Activated CD4-positive, alpha-beta memory T cell treated with anti-CD3 and anti-CD28 coated beads for 36 hours (primary cell): ENCODE measurements at regions not wholly inside any gene's neighbourhood (a gene's known extent, or its start where the extent isn't known, plus 50 kb on each side); places are given as distances from the start of the nearest gene placed in this dataset.
"Not testable (repeated sequence)": the region's sequence is repeated elsewhere in the genome, so short reads cannot be mapped to it uniquely, and the experiment has no call there.

Source experiments
- CTCF ChIA-PET: fragments of 350-600 bp; sonication (Branson Sonifier 250); formaldehyde crosslinking; loops from one replicate; lab custom pipeline; 2021; ENCODE audit warnings: antibody characterized with exemption, inconsistent platforms; lab: Charles Lee
- POLR2A ChIA-PET: fragments of 350-600 bp; sonication (Branson Sonifier 250); formaldehyde crosslinking; loops from one replicate; lab custom pipeline; 2021; ENCODE audit warnings: antibody characterized with exemption; lab: Charles Lee
- DNase-seq: peaks from one replicate; pipeline ENCODE4 v3.0.0-alpha.2; 2020
- H3K27ac Mint-ChIP-seq: one replicate; pipeline ENCODE4 v1.8.0; 2021; ENCODE audit warnings: mixed read lengths
- H3K27me3 Mint-ChIP-seq: one replicate; pipeline ENCODE4 v1.8.0; 2021; ENCODE audit warnings: mixed read lengths
- H3K36me3 Mint-ChIP-seq: one replicate; pipeline ENCODE4 v1.8.0; 2021; ENCODE audit warnings: mixed read lengths
- H3K4me1 Mint-ChIP-seq: one replicate; pipeline ENCODE4 v1.8.0; 2021; ENCODE audit warnings: low read depth, mixed read lengths
- H3K4me3 Mint-ChIP-seq: one replicate; pipeline ENCODE4 v1.8.0; 2021; ENCODE audit warnings: mild to moderate bottlenecking, mixed read lengths
- H3K9me3 Mint-ChIP-seq: one replicate; pipeline ENCODE4 v1.8.0; 2021; ENCODE audit warnings: mixed read lengths
- intact Hi-C: fragments of 100-400 bp; cut with micrococcal nuclease; formaldehyde crosslinking; loops from one replicate; pipeline ENCODE4 v1.15.1; 2023

GRCh38 chr9:113738496-113738892 lies 137.6 kb upstream of the ZNF618 start:
- Mint-ChIP-seq H3K36me3 (no peaks in the 10 kb centered on the region), H3K4me3 (no peak overlapping the region), H3K27me3 (peaks cover 5% of the 10 kb centered on the region), H3K27ac (no peak overlapping the region), H3K9me3 (peaks cover 3% of the 10 kb centered on the region), H3K4me1 (no peaks in the 10 kb centered on the region)
- ChIA-PET POLR2A (no interaction called here), CTCF (interaction anchor here (0.7 kb wide), 1 partner anchor 820 kb away, joined by 4 read pairs; no protein-coding TSS in a partner anchor)
- DNase-seq, result no peak
- intact Hi-C loops, result loop anchor here (2.0 kb wide), 1 partner anchor 224 kb away; no protein-coding TSS in a partner anchor

GRCh38 chr9:113738893-113739604 lies 137.1 kb upstream of the ZNF618 start:
- Mint-ChIP-seq H3K4me3 (no peak overlapping the region), H3K27ac (no peak overlapping the region), H3K36me3 (no peaks in the 10 kb centered on the region), H3K9me3 (peaks cover 3% of the 10 kb centered on the region), H3K4me1 (no peaks in the 10 kb centered on the region), H3K27me3 (peaks cover 3% of the 10 kb centered on the region)
- DNase-seq, result no peak
- ChIA-PET POLR2A (no interaction called here), CTCF (interaction anchor here (0.7 kb wide), 1 partner anchor 820 kb away, joined by 4 read pairs; no protein-coding TSS in a partner anchor)
- intact Hi-C loops, result loop anchor here (2.0 kb wide), 1 partner anchor 224 kb away; no protein-coding TSS in a partner anchor

- DNase-seq, H3K36me3 Mint-ChIP-seq, H3K4me1 Mint-ChIP-seq, H3K9me3 Mint-ChIP-seq, POLR2A ChIA-PET, H3K27ac Mint-ChIP-seq, H3K4me3 Mint-ChIP-seq, CTCF ChIA-PET, H3K27me3 Mint-ChIP-seq: not testable (repeated sequence)
- intact Hi-C loops, result loop anchor here (2.0 kb wide), 1 partner anchor 223 kb away; no protein-coding TSS in a partner anchor
Measured at GRCh38 chr9:113739605-113740507, 136.3 kb upstream of the ZNF618 start.

- POLR2A ChIA-PET, CTCF ChIA-PET, H3K4me1 Mint-ChIP-seq, H3K27me3 Mint-ChIP-seq, H3K9me3 Mint-ChIP-seq, H3K4me3 Mint-ChIP-seq, H3K36me3 Mint-ChIP-seq, H3K27ac Mint-ChIP-seq, intact Hi-C loops: not testable (repeated sequence)
- DNase-seq, result peak; percentile 40
Measured at GRCh38 chr9:113740508-113741500, 135.3 kb upstream of the ZNF618 start.

GRCh38 chr9:113741886-113742854 lies 133.9 kb upstream of the ZNF618 start:
- DNase-seq, result no peak
- Mint-ChIP-seq H3K36me3 (no peaks in the 10 kb centered on the region), H3K9me3 (peaks cover 5% of the 10 kb centered on the region), H3K27me3 (peaks cover 6% of the 10 kb centered on the region), H3K27ac (no peak overlapping the region), H3K4me3 (no peak overlapping the region), H3K4me1 (no peaks in the 10 kb centered on the region)
- intact Hi-C loops, result no loop called here
- ChIA-PET CTCF (no interaction called here), POLR2A (no interaction called here)

- DNase-seq, result no peak
- ChIA-PET POLR2A (no interaction called here), CTCF (no interaction called here)
- no peak overlapping the region for H3K4me3 Mint-ChIP-seq
- peaks cover 6% of the 10 kb centered on the region for H3K27me3 Mint-ChIP-seq
- no peak overlapping the region for H3K27ac Mint-ChIP-seq
- peaks cover 12% of the 10 kb centered on the region for H3K9me3 Mint-ChIP-seq
- intact Hi-C loops, result no loop called here
- no peaks in the 10 kb centered on the region for H3K4me1 Mint-ChIP-seq
- H3K36me3 Mint-ChIP-seq, result no peaks in the 10 kb centered on the region
Measured at GRCh38 chr9:113742878-113743277, 133.2 kb upstream of the ZNF618 start.

- Mint-ChIP-seq H3K4me1 (no peaks in the 10 kb centered on the region), H3K27ac (no peak overlapping the region), H3K27me3 (peaks cover 7% of the 10 kb centered on the region), H3K9me3 (peaks cover 20% of the 10 kb centered on the region), H3K36me3 (no peaks in the 10 kb centered on the region), H3K4me3 (no peak overlapping the region)
- DNase-seq, result no peak
- ChIA-PET POLR2A (no interaction called here), CTCF (no interaction called here)
- intact Hi-C loops, result no loop called here
Measured at GRCh38 chr9:113746486-113746885, 129.6 kb upstream of the ZNF618 start.

- H3K27me3 Mint-ChIP-seq, result peaks cover 10% of the 10 kb centered on the region
- no peak for DNase-seq
- H3K4me3 Mint-ChIP-seq, result no peak overlapping the region
- POLR2A ChIA-PET, result no interaction called here
- no peaks in the 10 kb centered on the region for H3K36me3 Mint-ChIP-seq
- intact Hi-C loops, result no loop called here
- CTCF ChIA-PET, result no interaction called here
- no peaks in the 10 kb centered on the region for H3K4me1 Mint-ChIP-seq
- no peak overlapping the region for H3K27ac Mint-ChIP-seq
- peaks cover 20% of the 10 kb centered on the region for H3K9me3 Mint-ChIP-seq
Measured at GRCh38 chr9:113748135-113748534, 128.0 kb upstream of the ZNF618 start.

GRCh38 chr9:113753398-113754119 lies 122.5 kb upstream of the ZNF618 start:
- intact Hi-C loops, result no loop called here
- ChIA-PET CTCF (interaction anchor here (0.8 kb wide), 1 partner anchor 16 kb away, joined by 3 read pairs; no protein-coding TSS in a partner anchor), POLR2A (no interaction called here)
- no peak for DNase-seq
- H3K36me3 Mint-ChIP-seq, result no peaks in the 10 kb centered on the region
- H3K9me3 Mint-ChIP-seq, result peaks cover 9% of the 10 kb centered on the region
- H3K4me1 Mint-ChIP-seq, result no peaks in the 10 kb centered on the region
- no peak overlapping the region for H3K4me3 Mint-ChIP-seq
- peaks cover 21% of the 10 kb centered on the region for H3K27me3 Mint-ChIP-seq
- no peak overlapping the region for H3K27ac Mint-ChIP-seq

GRCh38 chr9:113754739-113755138 lies 121.4 kb upstream of the ZNF618 start:
- DNase-seq, result no peak

More at GRCh38 chr9:113754739-113755138, 121.4 kb upstream of the ZNF618 start:
- intact Hi-C loops, result no loop called here
- CTCF ChIA-PET, result no interaction called here
- H3K27ac Mint-ChIP-seq, result no peak overlapping the region
- no peak overlapping the region for H3K4me3 Mint-ChIP-seq
- H3K36me3 Mint-ChIP-seq, result no peaks in the 10 kb centered on the region
- peaks cover 30% of the 10 kb centered on the region for H3K27me3 Mint-ChIP-seq
- H3K9me3 Mint-ChIP-seq, result peaks cover 4% of the 10 kb centered on the region
- POLR2A ChIA-PET, result no interaction called here
- H3K4me1 Mint-ChIP-seq, result no peaks in the 10 kb centered on the region
